ENCODE measurements at regions not wholly inside any gene's neighbourhood (a gene's known extent, or its start where the extent isn't known, plus 50 kb on each side); places are given as distances from the start of the nearest gene placed in this dataset.

DNA sequence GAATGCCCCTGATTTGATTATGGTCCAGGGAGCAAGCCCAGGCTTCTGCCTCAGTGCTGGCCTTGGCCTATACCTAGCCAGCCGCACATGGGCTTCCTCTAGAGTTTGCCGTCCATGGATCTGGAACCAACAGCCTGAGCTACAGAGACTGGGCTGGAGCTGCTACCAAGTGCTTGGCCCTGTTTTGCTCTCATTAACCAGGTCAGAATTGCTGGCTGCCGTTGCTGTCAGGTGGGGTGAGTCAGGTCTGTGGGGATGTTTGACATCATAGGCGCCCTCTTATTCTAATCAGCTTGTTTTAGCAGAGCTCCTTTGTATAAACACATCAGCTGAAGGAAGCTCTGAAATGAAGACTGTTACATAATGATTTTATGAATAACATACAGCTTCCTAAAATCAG, 83.1 kb upstream of the PHACTR2 start:
- TF ChIP-seq ZNF70 (CRISPR knock-in tag; IDR thresholded peaks at IDR 0.05) (no peak), ZFP3 (CRISPR knock-in tag; IDR thresholded peaks at IDR 0.05) (no peak), RARB (CRISPR knock-in tag; IDR thresholded peaks at IDR 0.05) (no peak), ZNF565 (CRISPR knock-in tag; conservative IDR thresholded peaks at IDR 0.05; ENCODE audit: low read depth) (no peak), ARNTL (CRISPR knock-in tag; IDR thresholded peaks at IDR 0.05; ENCODE audit: borderline replicate concordance, low read depth) (no peak)
